Body of pancreas (tissue), 4 donors: ENCODE measurements at regions not wholly inside any gene's neighbourhood (a gene's known extent, or its start where the extent isn't known, plus 50 kb on each side); places are given as distances from the start of the nearest gene placed in this dataset.

Source experiments
- POLR2A ChIP-seq, 3 donors: fragments of 450-650 bp; IDR thresholded peaks; one replicate each; pipeline ENCODE4 v1.6.1; 2016; ENCODE audit warnings: antibody characterized with exemption in 3 of 3, mild to moderate bottlenecking in 2 of 3
- TF ChIP-seq, protein P1 (sequence below), 7 experiments: fragments of 450-650 bp in 4 of 7; fragments of 200-600 bp in 3 of 7; sonication (generic) in 3 of 7; IDR thresholded peaks; one replicate each; pipeline ENCODE4 v1.5.1; 2016 to 2019; ENCODE audit warnings: antibody characterized with exemption in 7 of 7

DNA sequence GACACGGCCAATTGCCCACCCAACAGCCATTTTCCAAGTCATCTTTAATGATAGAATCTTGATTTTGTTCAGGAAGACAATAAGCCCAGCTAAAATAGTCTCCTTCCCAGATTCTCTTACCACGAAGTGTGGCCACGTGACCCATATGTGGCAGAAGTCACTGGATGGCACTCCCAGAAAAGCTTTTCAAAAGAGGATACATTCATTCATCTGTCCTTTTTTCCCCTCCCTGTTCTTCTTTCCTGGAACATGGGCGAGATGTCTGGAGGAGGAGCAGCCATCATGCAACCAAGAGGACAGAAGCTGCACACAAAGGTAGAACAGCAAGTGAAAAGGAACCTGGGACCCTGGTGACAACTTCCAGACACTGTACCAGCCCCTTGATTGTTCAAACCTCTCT, 174.7 kb downstream of the UACA start:
- TF ChIP-seq, protein P1, sequence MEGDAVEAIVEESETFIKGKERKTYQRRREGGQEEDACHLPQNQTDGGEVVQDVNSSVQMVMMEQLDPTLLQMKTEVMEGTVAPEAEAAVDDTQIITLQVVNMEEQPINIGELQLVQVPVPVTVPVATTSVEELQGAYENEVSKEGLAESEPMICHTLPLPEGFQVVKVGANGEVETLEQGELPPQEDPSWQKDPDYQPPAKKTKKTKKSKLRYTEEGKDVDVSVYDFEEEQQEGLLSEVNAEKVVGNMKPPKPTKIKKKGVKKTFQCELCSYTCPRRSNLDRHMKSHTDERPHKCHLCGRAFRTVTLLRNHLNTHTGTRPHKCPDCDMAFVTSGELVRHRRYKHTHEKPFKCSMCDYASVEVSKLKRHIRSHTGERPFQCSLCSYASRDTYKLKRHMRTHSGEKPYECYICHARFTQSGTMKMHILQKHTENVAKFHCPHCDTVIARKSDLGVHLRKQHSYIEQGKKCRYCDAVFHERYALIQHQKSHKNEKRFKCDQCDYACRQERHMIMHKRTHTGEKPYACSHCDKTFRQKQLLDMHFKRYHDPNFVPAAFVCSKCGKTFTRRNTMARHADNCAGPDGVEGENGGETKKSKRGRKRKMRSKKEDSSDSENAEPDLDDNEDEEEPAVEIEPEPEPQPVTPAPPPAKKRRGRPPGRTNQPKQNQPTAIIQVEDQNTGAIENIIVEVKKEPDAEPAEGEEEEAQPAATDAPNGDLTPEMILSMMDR (IDR thresholded peaks at IDR 0.05), result no peak
- no peak for TF ChIP-seq POLR2A (IDR thresholded peaks at IDR 0.05)
